Skin epidermis (tissue), 12 donors: ENCODE measurements at regions not wholly inside any gene's neighbourhood (a gene's known extent, or its start where the extent isn't known, plus 50 kb on each side); places are given as distances from the start of the nearest gene placed in this dataset.
"Not testable (repeated sequence)": the region's sequence is repeated elsewhere in the genome, so short reads cannot be mapped to it uniquely, and the experiment has no call there.

Source experiments
- H3K27ac ChIP-seq, 21 experiments: fragments of 200-600 bp; sonication (generic) in 11 of 21; one replicate each; pipeline ENCODE4 v1.5.0; 2020; ENCODE audit warnings: mild to moderate bottlenecking in 3 of 21, inconsistent platforms in 2 of 21, moderate library complexity in 2 of 21
- H3K4me3 ChIP-seq, 7 experiments: fragments of 200-600 bp; sonication (generic) in 2 of 7; one replicate each; pipeline ENCODE4 v1.5.0; 2020; ENCODE audit warnings: inconsistent platforms in 2 of 7, mild to moderate bottlenecking in 2 of 7, moderate library complexity in 1 of 7

GRCh38 chr3:94758751-94759150 is 695.9 kb downstream of the NSUN3 start:
- Histone ChIP-seq H3K4me3 (no peak overlapping the region), H3K27ac (no peak overlapping the region)

- H3K27ac ChIP-seq, result no peak overlapping the region
- no peak overlapping the region for H3K4me3 ChIP-seq
These were observed 709.5 kb downstream of the NSUN3 start for GRCh38 chr3:94772402-94772801.

- no peak overlapping the region for H3K4me3 ChIP-seq
- no peak overlapping the region for H3K27ac ChIP-seq
These were observed 712.9 kb downstream of the NSUN3 start for GRCh38 chr3:94775746-94776145.

- H3K4me3 ChIP-seq, result no peak overlapping the region
- H3K27ac ChIP-seq, result no peak overlapping the region
These were observed 713.6 kb downstream of the NSUN3 start for GRCh38 chr3:94776401-94776915.

- H3K27ac ChIP-seq, result no peak overlapping the region
These were observed 715.4 kb downstream of the NSUN3 start for GRCh38 chr3:94778289-94778688.

GRCh38 chr3:94778814-94779494 is 716.1 kb downstream of the NSUN3 start:
- H3K4me3 ChIP-seq, result no peak overlapping the region
- H3K27ac ChIP-seq, result no peak overlapping the region

More at GRCh38 chr3:94778289-94778688, 715.4 kb downstream of the NSUN3 start:
- H3K4me3 ChIP-seq, result no peak overlapping the region

- H3K4me3 ChIP-seq, result no peak overlapping the region
- no peak overlapping the region for H3K27ac ChIP-seq
These were observed 716.8 kb downstream of the NSUN3 start for GRCh38 chr3:94779699-94780098.

GRCh38 chr3:94784274-94784673 is 721.4 kb downstream of the NSUN3 start:
- H3K4me3 ChIP-seq, result no peak overlapping the region
- H3K27ac ChIP-seq, result no peak overlapping the region

- H3K27ac ChIP-seq, result no peak overlapping the region
- H3K4me3 ChIP-seq, result no peak overlapping the region
These were observed 724.2 kb downstream of the NSUN3 start for GRCh38 chr3:94787066-94787465.

GRCh38 chr3:94787734-94788270 is 724.9 kb downstream of the NSUN3 start:
- no peak overlapping the region for H3K27ac ChIP-seq
- H3K4me3 ChIP-seq, result no peak overlapping the region

GRCh38 chr3:94794563-94794962 is 731.7 kb downstream of the NSUN3 start:
- no peak overlapping the region for H3K27ac ChIP-seq
- H3K4me3 ChIP-seq, result no peak overlapping the region

GRCh38 chr3:94799420-94800060 is 736.7 kb downstream of the NSUN3 start:
- Histone ChIP-seq H3K4me3 (no peak overlapping the region), H3K27ac (no peak overlapping the region)

- Histone ChIP-seq H3K4me3 (no peak overlapping the region), H3K27ac (no peak overlapping the region)
These were observed 749.0 kb downstream of the NSUN3 start for GRCh38 chr3:94811836-94812235.

GRCh38 chr3:94821241-94821640 is 758.4 kb downstream of the NSUN3 start:
- Histone ChIP-seq H3K4me3 (no peak overlapping the region), H3K27ac (no peak overlapping the region)

GRCh38 chr3:94822298-94822697 is 759.4 kb downstream of the NSUN3 start:
- Histone ChIP-seq H3K4me3 (no peak overlapping the region), H3K27ac (no peak overlapping the region)

- H3K4me3 ChIP-seq, H3K27ac ChIP-seq: not testable (repeated sequence)
These were observed 783.4 kb downstream of the NSUN3 start for GRCh38 chr3:94846251-94846650.

GRCh38 chr3:94862703-94863102 is 799.8 kb downstream of the NSUN3 start:
- H3K27ac ChIP-seq, result no peak overlapping the region
- H3K4me3 ChIP-seq, result no peak overlapping the region

- H3K4me3 ChIP-seq, result no peak overlapping the region
- no peak overlapping the region for H3K27ac ChIP-seq
These were observed 806.2 kb downstream of the NSUN3 start for GRCh38 chr3:94869059-94869547.

- H3K27ac ChIP-seq, result no peak overlapping the region
- no peak overlapping the region for H3K4me3 ChIP-seq
These were observed 810.9 kb downstream of the NSUN3 start for GRCh38 chr3:94873751-94874150.

- H3K4me3 ChIP-seq, result no peak overlapping the region
- H3K27ac ChIP-seq, result no peak overlapping the region
These were observed 812.3 kb downstream of the NSUN3 start for GRCh38 chr3:94875149-94875548.

- Histone ChIP-seq H3K4me3 (no peak overlapping the region), H3K27ac (no peak overlapping the region)
These were observed 824.2 kb downstream of the NSUN3 start for GRCh38 chr3:94887065-94887464.
